Lower leg skin (tissue), 4 donors: ENCODE measurements at regions not wholly inside any gene's neighbourhood (a gene's known extent, or its start where the extent isn't known, plus 50 kb on each side); places are given as distances from the start of the nearest gene placed in this dataset.
A peak's percentile ranks its signal among the peaks of the same experiment; 100 is the strongest.

Source experiments
- DNase-seq, 2 donors: peaks; one replicate each; pipeline ENCODE4 v3.0.0-alpha.2; 2019; ENCODE audit warnings: low spot score in 2 of 2
- H3K4me3 ChIP-seq: fragments of 200-600 bp; sonication (generic); 2 replicates; pipeline ENCODE4 v1.5.1; 2017; ENCODE audit warnings: mild to moderate bottlenecking, low read depth; ENCODE audit not compliant: poor library complexity, severe bottlenecking
- POLR2A ChIP-seq, 2 donors: fragments of 450-650 bp; IDR thresholded peaks; one replicate each; pipeline ENCODE4 v1.6.1; 2016 to 2017; ENCODE audit warnings: antibody characterized with exemption in 2 of 2, mild to moderate bottlenecking in 1 of 2, moderate library complexity in 1 of 2
- WGBS, 2 donors: methylation state at CpG; one replicate each; pipeline ENCODE4 v1.1.5; 2018; 5-methylcytosine and 5-hydroxymethylcytosine counted together
- intact Hi-C: fragments of 100-400 bp; cut with DNase I; formaldehyde crosslinking; loops from one replicate; pipeline ENCODE4 v1.15.0; 2023; ENCODE audit warnings: low total_unique reads
- TF ChIP-seq, protein P1 (sequence below), 3 donors: fragments of 450-650 bp; IDR thresholded peaks; one replicate each; pipeline ENCODE4 v1.5.1; 2016; ENCODE audit warnings: antibody characterized with exemption in 3 of 3, mild to moderate bottlenecking in 3 of 3, moderate library complexity in 2 of 3

DNA sequence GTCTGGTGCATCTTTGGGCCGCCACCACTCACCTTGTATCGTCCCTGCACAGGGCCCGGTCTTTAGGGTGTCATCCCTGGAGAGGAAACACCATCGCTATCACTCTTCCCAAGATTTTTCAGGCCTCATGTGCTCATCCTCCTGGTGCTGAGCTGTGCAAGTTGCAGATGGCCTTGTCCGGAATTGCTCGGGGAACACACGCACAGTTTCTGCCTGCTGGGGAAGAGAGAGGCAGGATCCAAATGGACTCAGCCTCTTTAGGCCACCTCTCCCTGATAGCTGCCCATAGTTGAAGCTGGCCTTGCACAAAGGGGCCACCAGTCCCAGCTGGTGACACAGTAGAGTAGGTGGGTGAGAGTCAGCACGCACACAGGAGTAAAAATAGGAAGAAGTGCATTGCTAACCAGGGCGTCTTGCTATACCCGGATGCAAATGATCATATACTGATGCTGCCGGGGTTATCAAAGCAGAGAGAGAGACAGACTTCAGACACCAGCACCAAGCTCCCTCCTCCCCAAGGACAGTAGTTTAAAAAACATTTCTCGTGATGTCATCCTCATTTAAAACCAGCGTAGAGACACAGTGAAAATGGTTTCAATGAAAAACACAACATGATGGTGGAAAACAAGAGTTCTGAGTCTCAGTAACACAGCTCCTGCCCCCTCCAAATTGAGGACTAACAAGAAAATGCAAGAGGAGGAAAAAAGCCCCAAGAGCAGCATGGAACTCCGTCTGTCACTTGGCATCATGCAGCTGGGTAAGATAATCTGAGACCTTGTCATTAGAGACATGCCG lies 147.5 kb upstream of the NCK2 start:
- intact Hi-C loops = no loop called here
- TF ChIP-seq, protein P1, sequence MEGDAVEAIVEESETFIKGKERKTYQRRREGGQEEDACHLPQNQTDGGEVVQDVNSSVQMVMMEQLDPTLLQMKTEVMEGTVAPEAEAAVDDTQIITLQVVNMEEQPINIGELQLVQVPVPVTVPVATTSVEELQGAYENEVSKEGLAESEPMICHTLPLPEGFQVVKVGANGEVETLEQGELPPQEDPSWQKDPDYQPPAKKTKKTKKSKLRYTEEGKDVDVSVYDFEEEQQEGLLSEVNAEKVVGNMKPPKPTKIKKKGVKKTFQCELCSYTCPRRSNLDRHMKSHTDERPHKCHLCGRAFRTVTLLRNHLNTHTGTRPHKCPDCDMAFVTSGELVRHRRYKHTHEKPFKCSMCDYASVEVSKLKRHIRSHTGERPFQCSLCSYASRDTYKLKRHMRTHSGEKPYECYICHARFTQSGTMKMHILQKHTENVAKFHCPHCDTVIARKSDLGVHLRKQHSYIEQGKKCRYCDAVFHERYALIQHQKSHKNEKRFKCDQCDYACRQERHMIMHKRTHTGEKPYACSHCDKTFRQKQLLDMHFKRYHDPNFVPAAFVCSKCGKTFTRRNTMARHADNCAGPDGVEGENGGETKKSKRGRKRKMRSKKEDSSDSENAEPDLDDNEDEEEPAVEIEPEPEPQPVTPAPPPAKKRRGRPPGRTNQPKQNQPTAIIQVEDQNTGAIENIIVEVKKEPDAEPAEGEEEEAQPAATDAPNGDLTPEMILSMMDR (IDR thresholded peaks at IDR 0.05) = no peak
- TF ChIP-seq POLR2A (IDR thresholded peaks at IDR 0.05) = no peak
- no peak for DNase-seq
- WGBS, 2 donors = 91 to 93% methylated on average over 15 of the region's 15 CpGs
- H3K4me3 ChIP-seq = no peak overlapping the region

DNA sequence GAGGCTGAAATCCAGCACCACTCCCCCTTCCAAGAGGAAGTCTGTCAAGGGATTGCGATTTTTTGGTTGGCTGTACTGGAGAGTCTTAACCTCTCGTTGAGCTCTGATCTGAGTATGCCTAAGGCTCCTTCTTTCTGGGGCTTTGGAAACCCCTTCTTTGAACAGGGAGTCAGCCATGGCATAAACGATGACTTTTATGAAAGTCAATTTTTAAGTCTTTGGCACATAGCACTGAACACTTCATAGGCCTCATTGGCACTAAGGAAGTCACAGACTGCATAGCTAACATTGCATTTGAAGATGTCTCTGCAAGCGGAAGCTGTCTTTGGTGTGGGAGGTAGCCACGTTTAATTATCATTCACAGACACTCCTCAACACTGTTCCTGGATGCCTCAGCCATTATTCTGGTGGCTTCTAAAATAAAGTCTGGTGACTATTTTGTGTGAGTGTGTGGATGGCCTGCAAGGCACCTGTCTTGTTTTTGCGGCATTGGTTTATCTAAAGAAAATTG lies 148.2 kb upstream of the NCK2 start:
- 90 to 91% methylated on average over 6 of the region's 6 CpGs for WGBS, 2 donors
- DNase-seq = no peak
- no peak for TF ChIP-seq POLR2A (IDR thresholded peaks at IDR 0.05)
- TF ChIP-seq, protein P1 (IDR thresholded peaks at IDR 0.05) = no peak
- intact Hi-C loops = no loop called here
- H3K4me3 ChIP-seq = no peak overlapping the region

DNA sequence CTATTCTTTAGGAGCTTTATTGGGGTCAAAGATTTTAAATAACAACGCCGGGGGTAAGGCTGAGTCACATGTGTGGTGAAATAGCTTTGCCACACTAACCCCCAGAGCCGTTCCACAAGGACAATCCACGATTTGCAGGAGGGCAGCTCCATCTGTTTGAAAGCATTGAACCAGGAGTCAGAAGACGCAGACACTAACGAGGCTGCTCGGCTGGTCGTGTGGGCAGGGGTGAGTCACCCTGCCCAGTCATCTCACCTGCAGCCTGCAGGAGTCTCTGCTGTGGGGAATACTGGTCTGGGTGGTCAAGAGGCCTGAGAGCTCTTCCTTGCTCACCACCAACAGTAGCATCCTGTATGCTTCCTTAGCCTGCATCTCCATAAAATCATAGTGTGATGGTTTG lies 149.2 kb upstream of the NCK2 start:
- 82 to 85% methylated on average over 8 of the region's 8 CpGs for WGBS, 2 donors
- no peak for TF ChIP-seq POLR2A (IDR thresholded peaks at IDR 0.05)
- TF ChIP-seq, protein P1 (IDR thresholded peaks at IDR 0.05) = no peak
- DNase-seq = no peak
- no peak overlapping the region for H3K4me3 ChIP-seq
- intact Hi-C loops = no loop called here

DNA sequence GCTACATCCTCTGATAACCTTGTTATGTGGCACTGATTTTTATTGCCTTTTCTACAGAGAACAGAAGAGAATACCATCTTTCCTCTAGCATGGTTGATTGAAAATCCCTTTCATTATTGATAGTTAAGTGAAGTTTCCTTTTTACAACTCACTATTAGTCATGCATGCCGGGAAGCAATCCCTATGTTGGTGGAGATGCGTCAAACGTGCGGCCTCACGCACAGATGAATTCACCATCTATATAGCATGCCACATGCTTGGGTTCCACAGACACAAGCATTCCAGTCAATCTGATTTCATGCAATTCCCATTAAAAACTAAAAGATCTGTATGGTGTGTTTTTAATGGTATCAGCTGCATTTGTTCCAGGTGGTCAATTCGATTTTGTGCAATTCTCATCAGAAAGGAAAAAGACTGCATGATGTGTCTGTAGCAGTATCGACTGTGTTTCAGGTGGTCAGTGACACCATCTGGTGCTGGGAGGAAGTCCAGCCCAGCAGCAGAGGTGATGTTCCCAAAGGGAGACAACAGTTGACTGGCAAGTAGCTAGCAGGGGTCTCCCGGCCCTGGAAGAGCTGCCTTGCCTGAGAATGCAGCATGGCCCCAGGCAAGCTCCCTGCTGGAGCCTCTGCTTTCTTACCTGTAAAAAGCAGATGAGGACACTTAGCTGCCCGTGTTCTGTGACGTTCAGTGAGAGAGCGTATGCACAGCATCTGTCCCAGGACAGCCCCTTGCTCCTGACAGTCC lies 151.3 kb upstream of the NCK2 start:
- TF ChIP-seq, protein P1 (IDR thresholded peaks at IDR 0.05) = no peak
- no peak for TF ChIP-seq POLR2A (IDR thresholded peaks at IDR 0.05)
- intact Hi-C loops = no loop called here
- no peak overlapping the region for H3K4me3 ChIP-seq
- DNase-seq = no peak
- WGBS, 2 donors = 79 to 88% methylated on average over 10 to 11 of the region's 11 CpGs

DNA sequence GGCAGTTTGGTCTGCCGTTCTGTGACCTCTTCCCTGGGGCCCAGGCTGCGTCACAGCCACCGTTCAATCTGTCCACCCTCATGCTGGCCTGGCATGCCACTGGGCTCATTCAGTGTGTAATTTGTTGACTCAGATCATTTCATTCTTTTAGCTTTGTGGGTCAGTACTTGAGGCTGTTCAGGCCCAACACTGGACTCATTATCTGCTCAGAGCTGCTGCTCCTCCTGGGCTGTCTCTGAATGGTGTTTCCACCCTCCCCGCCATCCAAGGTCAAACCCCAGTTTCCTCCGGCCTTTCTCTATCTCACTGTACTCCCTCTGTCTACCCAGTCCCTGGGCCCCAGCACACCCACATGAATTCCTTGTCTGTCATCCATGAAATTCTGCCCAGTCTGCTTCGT lies 152.4 kb upstream of the NCK2 start:
- DNase-seq = peak in 1 of 2 donors; percentile 45
- no peak overlapping the region for H3K4me3 ChIP-seq
- TF ChIP-seq, protein P1 (IDR thresholded peaks at IDR 0.05) = no peak
- no peak for TF ChIP-seq POLR2A (IDR thresholded peaks at IDR 0.05)
- 85 to 87% methylated on average over 6 of the region's 6 CpGs for WGBS, 2 donors
- intact Hi-C loops = no loop called here
